ENCODE measurements at regions not wholly inside any gene's neighbourhood (a gene's known extent, or its start where the extent isn't known, plus 50 kb on each side); places are given as distances from the start of the nearest gene placed in this dataset.

DNA sequence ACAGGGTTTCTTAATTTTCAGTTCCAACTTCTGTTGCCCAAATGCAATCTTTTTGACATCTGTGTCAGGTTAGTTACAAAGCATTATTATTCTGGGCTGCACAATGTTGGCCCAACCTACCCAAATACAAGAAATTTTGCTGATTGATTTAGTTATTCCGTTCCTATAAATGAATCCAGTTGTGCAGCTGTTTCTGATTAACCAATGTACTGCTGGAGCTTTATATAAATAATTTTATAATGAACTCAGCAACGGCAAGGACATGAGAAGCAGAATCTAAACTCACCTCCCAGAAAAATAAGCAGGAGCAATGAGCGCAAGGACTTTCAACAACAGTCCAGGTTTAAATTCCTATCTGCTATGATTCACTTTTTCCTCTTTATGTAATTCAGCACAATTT is 76.3 kb upstream of the WIPF1 start:
- no peaks in the 10 kb centered on the region for H3K4me1 Mint-ChIP-seq
- H3K27ac Mint-ChIP-seq, result no peak overlapping the region
- TF ChIP-seq IRF2 (CRISPR knock-in tag; IDR thresholded peaks at IDR 0.05; ENCODE audit: borderline replicate concordance, low read depth) (no peak), CBFB (CRISPR knock-in tag; IDR thresholded peaks at IDR 0.05; ENCODE audit: low read depth) (no peak), ZNF138 (CRISPR knock-in tag; conservative IDR thresholded peaks at IDR 0.05) (no peak), SMAD4 (CRISPR knock-in tag; IDR thresholded peaks at IDR 0.05) (no peak), FOXJ3 (CRISPR knock-in tag; IDR thresholded peaks at IDR 0.05; ENCODE audit: borderline replicate concordance) (no peak), RELA (CRISPR knock-in tag; IDR thresholded peaks at IDR 0.05; ENCODE audit: borderline replicate concordance) (no peak), ZNF219 (CRISPR knock-in tag; IDR thresholded peaks at IDR 0.05; ENCODE audit: borderline replicate concordance) (no peak), HMGA2 (CRISPR knock-in tag; IDR thresholded peaks at IDR 0.05) (no peak), ESRRA (CRISPR knock-in tag; IDR thresholded peaks at IDR 0.05; ENCODE audit: borderline replicate concordance) (no peak)
- TF ChIP-seq, protein P1, sequence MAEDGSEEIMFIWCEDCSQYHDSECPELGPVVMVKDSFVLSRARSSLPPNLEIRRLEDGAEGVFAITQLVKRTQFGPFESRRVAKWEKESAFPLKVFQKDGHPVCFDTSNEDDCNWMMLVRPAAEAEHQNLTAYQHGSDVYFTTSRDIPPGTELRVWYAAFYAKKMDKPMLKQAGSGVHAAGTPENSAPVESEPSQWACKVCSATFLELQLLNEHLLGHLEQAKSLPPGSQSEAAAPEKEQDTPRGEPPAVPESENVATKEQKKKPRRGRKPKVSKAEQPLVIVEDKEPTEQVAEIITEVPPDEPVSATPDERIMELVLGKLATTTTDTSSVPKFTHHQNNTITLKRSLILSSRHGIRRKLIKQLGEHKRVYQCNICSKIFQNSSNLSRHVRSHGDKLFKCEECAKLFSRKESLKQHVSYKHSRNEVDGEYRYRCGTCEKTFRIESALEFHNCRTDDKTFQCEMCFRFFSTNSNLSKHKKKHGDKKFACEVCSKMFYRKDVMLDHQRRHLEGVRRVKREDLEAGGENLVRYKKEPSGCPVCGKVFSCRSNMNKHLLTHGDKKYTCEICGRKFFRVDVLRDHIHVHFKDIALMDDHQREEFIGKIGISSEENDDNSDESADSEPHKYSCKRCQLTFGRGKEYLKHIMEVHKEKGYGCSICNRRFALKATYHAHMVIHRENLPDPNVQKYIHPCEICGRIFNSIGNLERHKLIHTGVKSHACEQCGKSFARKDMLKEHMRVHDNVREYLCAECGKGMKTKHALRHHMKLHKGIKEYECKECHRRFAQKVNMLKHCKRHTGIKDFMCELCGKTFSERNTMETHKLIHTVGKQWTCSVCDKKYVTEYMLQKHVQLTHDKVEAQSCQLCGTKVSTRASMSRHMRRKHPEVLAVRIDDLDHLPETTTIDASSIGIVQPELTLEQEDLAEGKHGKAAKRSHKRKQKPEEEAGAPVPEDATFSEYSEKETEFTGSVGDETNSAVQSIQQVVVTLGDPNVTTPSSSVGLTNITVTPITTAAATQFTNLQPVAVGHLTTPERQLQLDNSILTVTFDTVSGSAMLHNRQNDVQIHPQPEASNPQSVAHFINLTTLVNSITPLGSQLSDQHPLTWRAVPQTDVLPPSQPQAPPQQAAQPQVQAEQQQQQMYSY (CRISPR knock-in tag; IDR thresholded peaks at IDR 0.05), result no peak
- TF ChIP-seq, protein P2, sequence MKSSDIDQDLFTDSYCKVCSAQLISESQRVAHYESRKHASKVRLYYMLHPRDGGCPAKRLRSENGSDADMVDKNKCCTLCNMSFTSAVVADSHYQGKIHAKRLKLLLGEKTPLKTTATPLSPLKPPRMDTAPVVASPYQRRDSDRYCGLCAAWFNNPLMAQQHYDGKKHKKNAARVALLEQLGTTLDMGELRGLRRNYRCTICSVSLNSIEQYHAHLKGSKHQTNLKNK (CRISPR knock-in tag; IDR thresholded peaks at IDR 0.05), result no peak
- TF ChIP-seq, protein P3, sequence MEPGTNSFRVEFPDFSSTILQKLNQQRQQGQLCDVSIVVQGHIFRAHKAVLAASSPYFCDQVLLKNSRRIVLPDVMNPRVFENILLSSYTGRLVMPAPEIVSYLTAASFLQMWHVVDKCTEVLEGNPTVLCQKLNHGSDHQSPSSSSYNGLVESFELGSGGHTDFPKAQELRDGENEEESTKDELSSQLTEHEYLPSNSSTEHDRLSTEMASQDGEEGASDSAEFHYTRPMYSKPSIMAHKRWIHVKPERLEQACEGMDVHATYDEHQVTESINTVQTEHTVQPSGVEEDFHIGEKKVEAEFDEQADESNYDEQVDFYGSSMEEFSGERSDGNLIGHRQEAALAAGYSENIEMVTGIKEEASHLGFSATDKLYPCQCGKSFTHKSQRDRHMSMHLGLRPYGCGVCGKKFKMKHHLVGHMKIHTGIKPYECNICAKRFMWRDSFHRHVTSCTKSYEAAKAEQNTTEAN (CRISPR knock-in tag; IDR thresholded peaks at IDR 0.05), result no peak
- TF ChIP-seq, protein P4, sequence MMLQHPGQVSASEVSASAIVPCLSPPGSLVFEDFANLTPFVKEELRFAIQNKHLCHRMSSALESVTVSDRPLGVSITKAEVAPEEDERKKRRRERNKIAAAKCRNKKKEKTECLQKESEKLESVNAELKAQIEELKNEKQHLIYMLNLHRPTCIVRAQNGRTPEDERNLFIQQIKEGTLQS (CRISPR knock-in tag; conservative IDR thresholded peaks at IDR 0.05), result no peak
- TF ChIP-seq, protein P5, sequence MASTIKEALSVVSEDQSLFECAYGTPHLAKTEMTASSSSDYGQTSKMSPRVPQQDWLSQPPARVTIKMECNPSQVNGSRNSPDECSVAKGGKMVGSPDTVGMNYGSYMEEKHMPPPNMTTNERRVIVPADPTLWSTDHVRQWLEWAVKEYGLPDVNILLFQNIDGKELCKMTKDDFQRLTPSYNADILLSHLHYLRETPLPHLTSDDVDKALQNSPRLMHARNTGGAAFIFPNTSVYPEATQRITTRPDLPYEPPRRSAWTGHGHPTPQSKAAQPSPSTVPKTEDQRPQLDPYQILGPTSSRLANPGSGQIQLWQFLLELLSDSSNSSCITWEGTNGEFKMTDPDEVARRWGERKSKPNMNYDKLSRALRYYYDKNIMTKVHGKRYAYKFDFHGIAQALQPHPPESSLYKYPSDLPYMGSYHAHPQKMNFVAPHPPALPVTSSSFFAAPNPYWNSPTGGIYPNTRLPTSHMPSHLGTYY (CRISPR knock-in tag; IDR thresholded peaks at IDR 0.05), result no peak
- TF ChIP-seq, protein P6, sequence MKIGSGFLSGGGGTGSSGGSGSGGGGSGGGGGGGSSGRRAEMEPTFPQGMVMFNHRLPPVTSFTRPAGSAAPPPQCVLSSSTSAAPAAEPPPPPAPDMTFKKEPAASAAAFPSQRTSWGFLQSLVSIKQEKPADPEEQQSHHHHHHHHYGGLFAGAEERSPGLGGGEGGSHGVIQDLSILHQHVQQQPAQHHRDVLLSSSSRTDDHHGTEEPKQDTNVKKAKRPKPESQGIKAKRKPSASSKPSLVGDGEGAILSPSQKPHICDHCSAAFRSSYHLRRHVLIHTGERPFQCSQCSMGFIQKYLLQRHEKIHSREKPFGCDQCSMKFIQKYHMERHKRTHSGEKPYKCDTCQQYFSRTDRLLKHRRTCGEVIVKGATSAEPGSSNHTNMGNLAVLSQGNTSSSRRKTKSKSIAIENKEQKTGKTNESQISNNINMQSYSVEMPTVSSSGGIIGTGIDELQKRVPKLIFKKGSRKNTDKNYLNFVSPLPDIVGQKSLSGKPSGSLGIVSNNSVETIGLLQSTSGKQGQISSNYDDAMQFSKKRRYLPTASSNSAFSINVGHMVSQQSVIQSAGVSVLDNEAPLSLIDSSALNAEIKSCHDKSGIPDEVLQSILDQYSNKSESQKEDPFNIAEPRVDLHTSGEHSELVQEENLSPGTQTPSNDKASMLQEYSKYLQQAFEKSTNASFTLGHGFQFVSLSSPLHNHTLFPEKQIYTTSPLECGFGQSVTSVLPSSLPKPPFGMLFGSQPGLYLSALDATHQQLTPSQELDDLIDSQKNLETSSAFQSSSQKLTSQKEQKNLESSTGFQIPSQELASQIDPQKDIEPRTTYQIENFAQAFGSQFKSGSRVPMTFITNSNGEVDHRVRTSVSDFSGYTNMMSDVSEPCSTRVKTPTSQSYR (CRISPR knock-in tag; IDR thresholded peaks at IDR 0.05), result no peak
- TF ChIP-seq, protein P7, sequence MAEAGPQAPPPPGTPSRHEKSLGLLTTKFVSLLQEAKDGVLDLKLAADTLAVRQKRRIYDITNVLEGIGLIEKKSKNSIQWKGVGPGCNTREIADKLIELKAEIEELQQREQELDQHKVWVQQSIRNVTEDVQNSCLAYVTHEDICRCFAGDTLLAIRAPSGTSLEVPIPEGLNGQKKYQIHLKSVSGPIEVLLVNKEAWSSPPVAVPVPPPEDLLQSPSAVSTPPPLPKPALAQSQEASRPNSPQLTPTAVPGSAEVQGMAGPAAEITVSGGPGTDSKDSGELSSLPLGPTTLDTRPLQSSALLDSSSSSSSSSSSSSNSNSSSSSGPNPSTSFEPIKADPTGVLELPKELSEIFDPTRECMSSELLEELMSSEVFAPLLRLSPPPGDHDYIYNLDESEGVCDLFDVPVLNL (CRISPR knock-in tag; IDR thresholded peaks at IDR 0.05; ENCODE audit: borderline replicate concordance, low read depth), result no peak
- ATAC-seq (no peak), DNase-seq (ENCODE audit: low spot score) (no peak)
- H3K27me3 Mint-ChIP-seq (ENCODE audit: low read depth), result peaks cover 7% of the 10 kb centered on the region
- H3K36me3 Mint-ChIP-seq, result peaks cover 28% of the 10 kb centered on the region
- peaks cover 35% of the 10 kb centered on the region for H3K9me3 Mint-ChIP-seq
- no peak overlapping the region for H3K4me3 Mint-ChIP-seq
- ChIA-PET POLR2A (no interaction called here), CTCF (interaction anchor here (0.9 kb wide), 1 partner anchor 24 kb away, joined by 3 read pairs; no protein-coding TSS in a partner anchor)

All from WTC11 (cell line).